Activated CD4-positive, CD25-positive, alpha-beta regulatory T cell treated with anti-CD3 and anti-CD28 coated beads, Interleukin-2, amount 50 U/mL, for 16 hours (primary cell): ENCODE measurements at regions not wholly inside any gene's neighbourhood (a gene's known extent, or its start where the extent isn't known, plus 50 kb on each side); places are given as distances from the start of the nearest gene placed in this dataset.

Experiments used
- DNase-seq: peaks from one replicate; pipeline ENCODE4 v3.0.0-alpha.2; 2020; ENCODE audit warnings: low read depth, low spot score

GRCh38 chr2:9137379-9138150 lies 69.0 kb upstream of the ASAP2 start:
- no peak for DNase-seq

GRCh38 chr2:9135822-9136558 lies 70.6 kb upstream of the ASAP2 start:
- DNase-seq, result no peak

GRCh38 chr2:9127316-9127715 lies 79.3 kb upstream of the ASAP2 start:
- no peak for DNase-seq

- DNase-seq, result no peak
These were observed 80.1 kb upstream of the ASAP2 start for GRCh38 chr2:9126540-9126939.

GRCh38 chr2:9124231-9124741 lies 82.3 kb upstream of the ASAP2 start:
- DNase-seq, result no peak

GRCh38 chr2:9123069-9123468 lies 83.5 kb upstream of the ASAP2 start:
- DNase-seq, result no peak

- DNase-seq, result no peak
These were observed 84.2 kb upstream of the ASAP2 start for GRCh38 chr2:9122367-9122766.

- DNase-seq, result no peak
These were observed 88.1 kb upstream of the ASAP2 start for GRCh38 chr2:9118383-9118960.

GRCh38 chr2:9115229-9115628 lies 91.4 kb upstream of the ASAP2 start:
- DNase-seq, result no peak

- DNase-seq, result no peak
These were observed 92.2 kb upstream of the ASAP2 start for GRCh38 chr2:9114458-9114857.

- DNase-seq, result no peak
These were observed 92.7 kb upstream of the ASAP2 start for GRCh38 chr2:9113916-9114315.

GRCh38 chr2:9113262-9113661 lies 93.3 kb upstream of the ASAP2 start:
- DNase-seq, result no peak

GRCh38 chr2:9112079-9112721 lies 94.4 kb upstream of the ASAP2 start:
- DNase-seq, result no peak

GRCh38 chr2:9110893-9111569 lies 95.6 kb upstream of the ASAP2 start:
- no peak for DNase-seq

GRCh38 chr2:9110346-9110884 lies 96.2 kb upstream of the ASAP2 start:
- DNase-seq, result no peak

GRCh38 chr2:9109871-9110270 lies 96.7 kb upstream of the ASAP2 start:
- DNase-seq, result no peak

- DNase-seq, result no peak
These were observed 98.2 kb upstream of the ASAP2 start for GRCh38 chr2:9108210-9108967.

- no peak for DNase-seq
These were observed 99.2 kb upstream of the ASAP2 start for GRCh38 chr2:9107168-9108025.

GRCh38 chr2:9106338-9107167 lies 100.1 kb upstream of the ASAP2 start:
- no peak for DNase-seq
